GM12878 (cell line): ENCODE measurements at regions not wholly inside any gene's neighbourhood (a gene's known extent, or its start where the extent isn't known, plus 50 kb on each side); places are given as distances from the start of the nearest gene placed in this dataset.
A peak's percentile ranks its signal among the peaks of the same experiment; 100 is the strongest.

Source experiments
- ATAC-seq: fragments of 200-7000 bp; cut with Tn5 transposase; 3 replicates; pipeline ENCODE4 v1.9.1; 2020; ENCODE audit warnings: mild to moderate bottlenecking, moderate library complexity
- BruUV-seq: library from RNA; stranded (reverse); fragments of 400-500 nt; replicated peaks from 2 replicates; lab custom pipeline; 2021; lab: Mats Ljungman, UMichigan
- CTCF ChIA-PET: fragments of 300-600 bp; sonication (Branson Sonifier 250); formaldehyde crosslinking; extraction: SDS; loops from one replicate; lab custom pipeline; 2021; ENCODE audit warnings: inconsistent platforms; lab: Yijun Ruan, JAX
- POLR2A ChIA-PET: fragments of 350-600 bp; formaldehyde crosslinking; extraction: SDS; loops from one replicate; lab custom pipeline; 2021; ENCODE audit warnings: inconsistent platforms; lab: Charles Lee
- RAD21 ChIA-PET: fragments of 300-600 bp; sonication (Branson Sonifier 250); formaldehyde crosslinking; loops from one replicate; lab custom pipeline; 2023; ENCODE audit warnings: antibody characterized with exemption; ENCODE audit not compliant: unreplicated experiment; lab: Charles Lee
- SMC1A ChIA-PET: fragments of 300-600 bp; sonication (Branson Sonifier 250); formaldehyde crosslinking; loops from one replicate; lab custom pipeline; 2023; ENCODE audit not compliant: unreplicated experiment, uncharacterized antibody; lab: Charles Lee
- DNase-seq: peaks from one replicate; pipeline ENCODE4 v3.0.0-alpha.2; 2011; ENCODE audit warnings: low read depth, low spot score
- FAIRE-seq: peaks from 3 replicates; lab custom pipeline; 2011; peaks lifted over from hg19 to GRCh38; lab: Jason Lieb, UNC
- H2AFZ ChIP-seq: 2 replicates; pipeline ENCODE4 v1.6.0; 2011; ENCODE audit warnings: low read depth, low read length, control low read depth; ENCODE audit not compliant: control insufficient read depth
- H3K27ac ChIP-seq: 2 replicates; pipeline ENCODE4 v1.5.1; 2011; ENCODE audit warnings: control low read depth; ENCODE audit not compliant: control insufficient read depth, insufficient read depth
- H3K27me3 ChIP-seq, 2 experiments: replicated peaks in 1 of 2; 2 replicates each; pipeline versions ENCODE4 v1.6.0 to v1.6.1; 2011; ENCODE audit warnings: low read length in 1 of 2; ENCODE audit not compliant: control insufficient read depth in 2 of 2, insufficient read depth in 2 of 2
- H3K36me3 ChIP-seq, 2 experiments: 2 replicates each; pipeline ENCODE4 v1.5.1; 2011; ENCODE audit warnings: low read length in 1 of 2; ENCODE audit not compliant: control insufficient read depth in 2 of 2, insufficient read depth in 2 of 2
- H3K4me1 ChIP-seq: 2 replicates; pipeline ENCODE4 v1.6.1; 2011; ENCODE audit warnings: mild to moderate bottlenecking, low read length, moderate library complexity, mixed read lengths; ENCODE audit not compliant: control insufficient read depth, insufficient read depth
- H3K4me2 ChIP-seq: 2 replicates; pipeline ENCODE4 v1.6.0; 2011; ENCODE audit warnings: control low read depth; ENCODE audit not compliant: control insufficient read depth, insufficient read depth
- H3K4me3 ChIP-seq: fragments of 200-600 bp; sonication (generic); 2 replicates; pipeline ENCODE4 v1.5.1; 2016
- H3K79me2 ChIP-seq: 2 replicates; pipeline ENCODE4 v1.6.0; 2011; ENCODE audit warnings: low read length; ENCODE audit not compliant: control insufficient read depth, insufficient read depth
- H3K9ac ChIP-seq: 2 replicates; pipeline ENCODE4 v1.8.0; 2011; ENCODE audit warnings: low read length, control low read depth, mixed read lengths; ENCODE audit not compliant: control insufficient read depth, insufficient read depth
- H3K9me3 ChIP-seq: replicated peaks from 3 replicates; pipeline ENCODE4 v1.5.1; 2011; ENCODE audit warnings: mild to moderate bottlenecking, low read length; ENCODE audit not compliant: control insufficient read depth, insufficient read depth
- H4K20me1 ChIP-seq: 2 replicates; pipeline ENCODE4 v1.6.0; 2011; ENCODE audit not compliant: control insufficient read depth, insufficient read depth
- BRCA1 ChIP-seq: IDR thresholded peaks from 2 replicates; pipeline ENCODE4 v1.6.1; 2011; ENCODE audit warnings: low read depth, low read length, improper control_type of control experiment
- CHD1 ChIP-seq: IDR thresholded peaks from 2 replicates; pipeline ENCODE4 v1.6.1; 2012; ENCODE audit warnings: low read depth, low read length, improper control_type of control experiment
- CTCF ChIP-seq, 3 experiments: IDR thresholded peaks in 2 of 3; conservative IDR thresholded peaks in 1 of 3; 2 replicates each; pipeline ENCODE4 v1.5.1; 2011; ENCODE audit warnings: low read depth in 3 of 3, low read length in 3 of 3, mild to moderate bottlenecking in 3 of 3, control low read depth in 2 of 3, moderate library complexity in 2 of 3, inconsistent platforms in 1 of 3, mixed read lengths in 1 of 3; ENCODE audit not compliant: control insufficient read depth in 2 of 3, insufficient read depth in 1 of 3; ENCODE audit errors: extremely low read depth in 1 of 3
- EP300 ChIP-seq, 2 experiments: fragments of 150-350 bp in 1 of 2; IDR thresholded peaks; 2 replicates each; pipeline ENCODE4 v1.6.1; 2011 to 2012; ENCODE audit warnings: low read depth in 2 of 2, low read length in 2 of 2, borderline replicate concordance in 1 of 2, improper control_type of control experiment in 1 of 2, inconsistent platforms in 1 of 2; ENCODE audit not compliant: control insufficient read depth in 1 of 2
- JUND ChIP-seq: IDR thresholded peaks from 2 replicates; pipeline ENCODE4 v1.6.1; 2012; ENCODE audit warnings: low read depth, mild to moderate bottlenecking, low read length, improper control_type of control experiment, moderate library complexity
- MEF2A ChIP-seq: IDR thresholded peaks from 2 replicates; pipeline ENCODE4 v1.6.1; 2011; ENCODE audit warnings: low read depth, mild to moderate bottlenecking, low read length, moderate library complexity; ENCODE audit not compliant: insufficient read depth
- MTA2 ChIP-seq: fragments of 450-650 bp; IDR thresholded peaks from 2 replicates; pipeline ENCODE4 v1.6.1; 2016; ENCODE audit warnings: low read depth, mild to moderate bottlenecking, moderate library complexity
- MXI1 ChIP-seq: fragments of 150-350 bp; IDR thresholded peaks from 2 replicates; pipeline ENCODE4 v1.6.1; 2011; ENCODE audit warnings: low read depth, mild to moderate bottlenecking, inconsistent platforms, low read length, improper control_type of control experiment
- PBX3 ChIP-seq: IDR thresholded peaks from 2 replicates; pipeline ENCODE4 v1.6.1; 2011; ENCODE audit warnings: mild to moderate bottlenecking, low read depth, low read length, moderate library complexity; ENCODE audit not compliant: insufficient replicate concordance
- SRF ChIP-seq, 2 experiments: IDR thresholded peaks; 2 replicates each; pipeline ENCODE4 v1.6.1; 2011; ENCODE audit warnings: low read depth in 2 of 2, low read length in 2 of 2, mild to moderate bottlenecking in 1 of 2, moderate library complexity in 1 of 2
- TCF12 ChIP-seq: IDR thresholded peaks from 2 replicates; pipeline ENCODE4 v1.6.1; 2011; ENCODE audit warnings: low read depth, mild to moderate bottlenecking, low read length
- USF2 ChIP-seq: IDR thresholded peaks from 2 replicates; pipeline ENCODE4 v1.6.1; 2011; ENCODE audit warnings: low read depth, low read length, improper control_type of control experiment, borderline replicate concordance
- WRNIP1 ChIP-seq: IDR thresholded peaks from 2 replicates; pipeline ENCODE4 v1.6.1; 2011; ENCODE audit warnings: low read depth, low read length, improper control_type of control experiment, borderline replicate concordance
- ZNF274 ChIP-seq: IDR thresholded peaks from one replicate; pipeline ENCODE4 v1.8.0; 2011; ENCODE audit not compliant: insufficient read length, insufficient read depth
- ZNF687 ChIP-seq: fragments of 450-650 bp; IDR thresholded peaks from 2 replicates; pipeline ENCODE4 v1.6.1; 2017; ENCODE audit warnings: mild to moderate bottlenecking, moderate library complexity
- in situ Hi-C: fragments of 300-500 bp; cut with MboI; formaldehyde crosslinking; loops from 9 replicates; pipeline ENCODE4 v1.14.3; 2018; ENCODE audit warnings: mixed read lengths
- intact Hi-C: fragments of 100-400 bp; cut with micrococcal nuclease; formaldehyde crosslinking; loops from one replicate; pipeline ENCODE4 v1.14.2; 2022; ENCODE audit not compliant: unreplicated experiment

- TF ChIP-seq CHD1 (no peak), EP300 (IDR thresholded peaks at IDR 0.05; ENCODE audit: borderline replicate concordance in 1 of 2, control insufficient read depth in 1 of 2, low read depth in 2 of 2, low read length in 2 of 2) (no peak), JUND (no peak)
Measured at GRCh38 chr6:87903323-87903722, 144.3 kb upstream of the SPACA1 start (continued).

- H3K4me2 ChIP-seq, result no peak overlapping the region
- in situ Hi-C loops, result no loop called here
- TF ChIP-seq PBX3 (no peak), ZNF274 (no peak), MEF2A (no peak), BRCA1 (no peak), SRF (IDR thresholded peaks at IDR 0.05; ENCODE audit: low read depth in 2 of 2, low read length in 2 of 2) (no peak), MTA2 (no peak), MXI1 (no peak), USF2 (no peak), WRNIP1 (no peak), TCF12 (no peak), ZNF687 (no peak), CTCF (IDR thresholded peaks at IDR 0.05 in 2 of 3, conservative IDR thresholded peaks at IDR 0.05 in 1 of 3; ENCODE audit: control insufficient read depth in 2 of 3, extremely low read depth in 1 of 3, insufficient read depth in 1 of 3, low read depth in 3 of 3, low read length in 3 of 3) (no peak)
Measured at GRCh38 chr6:87902383-87902782, 145.3 kb upstream of the SPACA1 start.

More at GRCh38 chr6:87902383-87902782, 145.3 kb upstream of the SPACA1 start:
- H3K9me3 ChIP-seq, result no peaks in the 10 kb centered on the region
- ATAC-seq (no peak), DNase-seq (no peak), FAIRE-seq (no peak)
- intact Hi-C loops, result no loop called here
- no peak overlapping the region for H3K9ac ChIP-seq
- 0 out of 2 replicates have a peak overlapping the region, but pooled peaks have one; percentile 14 for H3K27ac ChIP-seq
- H3K36me3 ChIP-seq, result no peaks in the 10 kb centered on the region
- H4K20me1 ChIP-seq, result no peaks in the 10 kb centered on the region
- SMC1A ChIA-PET, result interaction anchor here (1.2 to 12.3 kb wide), 4 partner anchors 9 to 70 kb away, joined by 4 to 203 read pairs (median 6); no protein-coding TSS in a partner anchor
- H3K4me3 ChIP-seq, result no peak overlapping the region
- no peaks in the 10 kb centered on the region for H3K79me2 ChIP-seq
- no peak overlapping the region for H2AFZ ChIP-seq
- BruUV-seq, result no TSS peak
- H3K4me1 ChIP-seq, result peaks cover 45% of the 10 kb centered on the region
- H3K27me3 ChIP-seq, result no peaks in the 10 kb centered on the region
- CTCF ChIA-PET, result interaction anchor here (1.2 to 1.3 kb wide), 2 partner anchors 27 to 30 kb away, joined by 3 read pairs; no protein-coding TSS in a partner anchor
- POLR2A ChIA-PET, result interaction anchor here (0.5 kb wide), 1 partner anchor 142 kb away, joined by 3 read pairs; no protein-coding TSS in a partner anchor
- RAD21 ChIA-PET, result interaction anchor here (1.3 kb wide), 1 partner anchor 19 kb away, joined by 4 read pairs; no protein-coding TSS in a partner anchor
